ENCODE measurements at regions not wholly inside any gene's neighbourhood (a gene's known extent, or its start where the extent isn't known, plus 50 kb on each side); places are given as distances from the start of the nearest gene placed in this dataset.
"Not testable (repeated sequence)": the region's sequence is repeated elsewhere in the genome, so short reads cannot be mapped to it uniquely, and the experiment has no call there.

DNA sequence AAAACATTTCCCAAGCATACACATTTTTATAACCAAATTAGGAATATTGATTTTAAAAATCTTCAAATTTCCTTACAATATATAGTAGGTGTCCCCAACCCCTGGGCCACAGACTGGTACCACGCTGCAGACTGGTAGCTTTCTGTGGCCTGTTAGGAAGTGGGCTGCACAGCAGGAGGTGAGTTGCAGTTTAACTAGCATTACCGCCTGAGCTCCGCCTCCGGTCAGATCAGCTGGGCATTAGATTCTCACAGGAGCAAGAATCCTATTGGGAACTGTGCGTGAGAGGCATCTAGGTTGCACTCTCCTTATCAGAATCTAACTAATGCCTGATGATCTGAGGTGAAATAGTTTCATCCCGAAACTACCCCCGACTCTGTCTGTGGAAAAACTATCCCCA, 62.1 kb downstream of the ZWINT start:
- DNase-seq, result no peak

DNA sequence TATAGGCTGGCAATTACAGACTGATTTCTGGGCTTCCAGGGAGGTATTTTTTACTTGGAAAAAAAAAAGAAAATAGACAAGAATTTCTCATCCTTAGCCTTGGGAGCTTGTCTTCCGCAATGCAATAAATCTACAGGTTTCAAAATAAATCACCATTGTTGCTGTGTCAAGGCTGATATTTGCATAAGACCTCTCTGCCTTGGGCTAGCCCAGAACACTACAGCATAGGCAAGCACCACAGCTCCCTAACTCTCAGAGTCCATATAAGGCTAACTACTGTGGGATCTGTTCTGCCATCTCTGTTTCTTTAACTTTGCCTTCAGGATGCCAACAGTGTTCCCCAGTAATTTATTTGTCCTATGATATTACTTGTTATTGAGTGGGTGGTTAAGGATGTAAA, 64.4 kb downstream of the ZWINT start:
- peak; percentile 0 for DNase-seq

DNA sequence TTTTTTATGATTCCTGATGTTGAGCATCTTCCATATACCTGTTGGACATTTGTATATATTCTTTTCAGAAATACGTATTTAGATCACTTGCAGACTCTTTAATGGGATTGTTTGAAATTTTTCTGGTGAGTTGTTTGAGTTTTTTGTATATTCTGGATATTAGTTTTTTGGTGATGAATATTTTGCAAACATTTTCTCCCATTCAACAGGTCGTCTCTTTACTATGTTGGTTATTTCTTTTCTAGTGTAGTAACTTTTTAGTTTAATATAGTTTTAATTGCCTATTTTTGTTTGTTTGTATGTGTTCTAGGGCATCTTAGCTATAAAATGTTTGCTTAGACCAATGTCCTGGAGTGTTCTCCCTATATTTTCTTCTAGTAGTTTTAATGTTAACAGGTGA, 72.7 kb downstream of the ZWINT start:
- no peak for DNase-seq

DNA sequence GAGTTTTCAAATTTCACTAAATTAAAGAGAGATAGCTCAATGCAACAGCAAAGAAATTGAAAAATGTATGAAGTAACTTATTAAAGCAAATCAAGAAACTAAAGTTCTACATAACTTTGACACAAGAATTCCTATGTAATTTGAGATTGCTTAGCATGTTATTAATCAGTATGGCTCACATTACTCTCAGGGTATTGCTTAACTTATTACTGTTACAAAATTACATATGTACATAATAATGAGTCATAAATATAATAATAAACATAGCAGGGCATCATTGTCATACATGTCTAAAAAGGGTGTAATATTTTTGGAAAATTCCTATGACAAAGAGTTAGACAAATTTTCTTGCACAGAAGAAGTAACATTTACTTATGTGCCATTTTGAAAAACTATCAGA, 75.0 kb downstream of the ZWINT start:
- no peak for DNase-seq

DNA sequence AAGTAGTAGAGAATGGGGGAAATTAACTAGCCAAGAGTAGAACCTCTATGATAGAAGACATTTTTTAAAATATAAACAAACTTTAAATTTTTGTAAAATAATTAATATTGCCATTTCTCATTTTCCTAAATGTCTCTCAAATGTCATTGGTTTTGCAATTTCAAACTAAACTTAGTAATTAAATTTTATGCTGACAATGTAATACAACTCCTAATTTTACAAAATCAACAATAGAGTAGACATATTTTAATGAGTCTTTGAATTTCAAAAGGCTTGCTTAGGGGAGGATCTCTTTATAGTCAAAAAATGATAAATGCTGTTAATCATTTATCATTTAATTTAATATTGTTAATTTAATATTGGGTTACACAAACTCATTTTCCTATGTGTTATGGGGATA, 81.8 kb downstream of the ZWINT start:
- no peak for DNase-seq

DNA sequence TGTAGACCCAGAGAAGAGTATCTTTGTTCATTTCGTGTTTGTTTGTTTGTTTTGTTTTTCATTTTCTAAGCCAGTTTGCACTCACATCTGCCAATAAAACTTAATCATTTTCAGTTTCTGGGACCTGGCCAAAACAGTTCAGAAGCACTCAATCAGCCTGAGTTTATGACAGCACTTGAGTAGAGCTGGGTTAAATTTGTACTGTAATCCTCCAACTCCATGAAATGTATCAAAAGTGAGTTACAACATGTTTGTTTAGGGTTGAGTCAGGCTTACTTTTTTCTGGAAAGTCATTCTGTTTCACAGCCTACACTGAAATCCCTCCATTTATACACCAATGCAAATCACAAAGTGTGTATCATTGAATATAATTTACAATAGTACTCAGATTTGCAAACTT, 91.9 kb downstream of the ZWINT start:
- DNase-seq, result no peak

DNA sequence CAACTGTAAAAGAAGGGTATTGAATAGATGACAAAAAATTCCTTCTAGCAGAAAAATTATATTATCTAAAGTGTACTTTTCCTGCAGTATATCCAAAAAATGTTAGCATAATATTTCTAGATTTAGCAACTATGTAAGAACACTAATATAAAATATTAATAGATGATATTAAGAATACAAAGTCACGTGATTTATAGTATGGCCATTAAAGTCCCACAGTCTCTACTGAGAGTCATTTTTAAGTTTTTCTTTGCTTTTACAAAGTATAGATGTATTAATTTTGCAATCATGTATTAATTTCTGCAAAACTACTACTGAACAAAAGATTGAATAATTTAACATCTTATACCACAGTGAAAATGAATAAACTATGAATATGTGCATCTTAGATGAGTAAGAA, 94.9 kb downstream of the ZWINT start:
- no peak for DNase-seq

DNA sequence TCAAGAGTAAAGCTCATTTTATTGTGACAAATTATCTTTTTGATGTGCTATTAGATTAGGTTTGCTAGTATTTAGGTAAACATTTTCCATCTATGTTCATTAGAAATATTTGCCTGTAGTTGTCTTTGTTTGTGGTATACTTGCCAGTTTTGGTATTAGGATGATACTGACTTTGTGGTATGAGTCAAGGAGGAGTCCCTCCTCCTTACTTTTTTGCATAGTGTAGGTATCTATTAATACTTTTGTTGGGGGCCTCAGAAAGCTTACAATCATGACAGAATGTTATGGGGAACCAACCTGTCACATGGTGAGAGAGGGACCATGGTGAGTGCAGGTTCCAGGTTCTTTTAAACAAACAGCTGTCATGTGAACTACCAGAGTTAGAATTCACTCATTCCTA, 102.1 kb downstream of the ZWINT start:
- DNase-seq, result no peak

DNA sequence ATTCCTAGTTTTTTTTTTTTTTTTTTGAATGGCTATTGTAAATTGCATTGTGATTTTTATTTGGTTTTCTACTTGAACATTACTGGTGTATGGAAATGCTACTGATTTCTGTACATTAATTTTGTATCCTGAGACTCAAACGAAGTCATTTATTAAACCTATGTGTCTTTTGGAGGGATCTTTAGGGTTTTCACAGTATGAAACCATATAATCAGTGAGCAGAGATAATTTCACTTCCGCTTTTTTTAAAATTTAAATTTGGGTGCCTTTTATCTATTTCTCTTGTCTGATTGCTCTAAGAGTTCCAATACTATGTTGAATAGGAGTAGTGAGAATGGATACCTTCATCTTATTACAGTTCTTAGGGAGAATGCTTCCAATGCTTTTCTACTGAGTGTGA, 102.7 kb downstream of the ZWINT start:
- no peak for DNase-seq

DNA sequence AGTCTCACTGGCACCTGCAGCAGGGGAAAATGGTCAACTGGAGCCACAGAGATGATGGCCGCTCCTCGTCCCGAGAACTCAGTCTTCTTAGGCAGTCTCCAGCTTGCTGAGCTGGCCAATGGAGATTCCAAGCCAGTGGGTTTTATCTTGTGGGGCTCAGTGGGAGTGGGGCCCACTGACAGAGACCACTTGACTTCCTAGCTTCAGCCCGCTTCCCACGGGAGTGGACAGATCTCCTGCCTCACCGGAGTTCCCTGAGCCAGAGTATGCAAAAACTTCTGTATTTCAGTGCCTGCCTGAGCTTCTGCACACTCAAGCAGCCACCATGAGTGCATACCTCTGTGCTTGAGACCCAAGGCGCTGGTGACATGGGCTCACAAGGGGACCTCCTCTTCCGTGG, 105.8 kb downstream of the ZWINT start:
- no peak for DNase-seq

DNA sequence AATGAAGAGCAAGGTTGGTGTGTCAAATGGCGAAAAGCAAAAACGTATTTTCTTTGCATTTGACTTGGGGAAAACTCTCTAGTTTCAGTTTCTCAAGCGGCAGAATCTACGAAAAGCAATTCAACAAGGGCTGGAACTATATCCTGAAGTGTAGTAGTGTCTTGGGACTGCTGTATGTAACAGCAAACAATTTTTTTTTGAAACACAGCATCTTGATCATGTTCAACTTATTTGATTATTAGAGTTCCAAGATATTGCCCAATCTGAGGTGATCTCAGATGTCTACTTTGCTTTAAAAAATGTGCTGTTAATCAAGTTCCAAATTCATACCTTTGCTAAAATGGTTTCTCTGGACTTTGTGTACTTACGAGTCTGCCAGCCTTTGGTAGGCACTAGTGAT, 120.6 kb downstream of the ZWINT start:
- DNase-seq, result no peak

DNA sequence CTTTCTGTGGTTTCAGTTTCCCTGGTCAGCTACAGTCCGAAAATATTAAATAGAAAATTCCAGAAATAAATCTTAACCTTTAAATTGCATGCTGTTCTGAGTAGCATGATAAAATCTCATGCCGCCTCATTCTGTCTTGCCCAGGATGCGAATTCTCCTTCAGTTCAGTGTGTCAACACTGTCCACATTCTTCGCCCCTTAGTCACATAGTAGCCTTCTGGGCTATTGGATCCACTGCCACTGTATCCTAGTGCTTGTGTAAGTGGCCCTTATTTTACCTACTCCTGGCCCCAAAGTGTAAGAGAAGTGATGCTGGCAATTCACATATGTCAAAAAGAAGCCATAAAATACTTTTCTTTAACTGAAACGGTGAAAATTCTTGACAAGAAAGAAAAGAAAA, 129.6 kb downstream of the ZWINT start:
- DNase-seq, result no peak

DNA sequence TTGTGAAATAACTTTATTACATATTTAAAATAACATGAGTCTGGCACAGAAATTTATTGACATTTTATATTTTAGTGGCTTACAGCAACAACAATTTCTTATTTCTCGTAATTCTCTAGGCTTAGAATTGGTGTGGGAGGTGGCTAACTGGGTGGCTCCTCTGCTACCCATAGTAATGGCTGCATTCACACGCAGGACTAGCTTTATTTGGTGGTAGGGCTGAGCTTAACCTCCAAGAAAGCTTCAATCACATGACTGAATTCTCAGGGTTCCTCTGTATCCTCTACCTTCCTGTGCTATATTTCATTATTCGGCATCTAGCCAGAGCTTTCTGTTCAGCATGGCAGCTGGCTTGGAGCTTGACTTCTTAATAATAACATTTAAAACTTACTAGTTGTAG, 138.8 kb downstream of the ZWINT start:
- no peak for DNase-seq

DNA sequence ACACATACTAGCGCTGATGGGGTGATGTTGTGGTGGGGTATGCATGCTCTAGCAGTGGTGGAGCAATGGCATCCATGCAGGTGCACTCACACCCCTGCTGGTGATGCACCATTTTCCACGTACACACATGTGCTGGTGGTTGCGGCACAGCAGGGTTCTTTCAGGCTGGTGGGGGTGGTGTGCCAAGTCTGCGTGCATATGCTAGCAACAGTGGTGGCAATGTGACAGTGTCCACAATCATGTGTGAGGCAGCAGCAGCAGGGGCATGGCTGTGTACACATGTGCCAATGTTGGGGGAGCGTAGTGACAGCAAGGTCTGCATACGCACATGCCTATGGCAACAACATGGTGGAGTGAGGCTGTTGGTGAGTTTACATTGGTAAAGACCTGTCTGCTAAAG, 148.1 kb downstream of the ZWINT start:
- no peak for DNase-seq

DNA sequence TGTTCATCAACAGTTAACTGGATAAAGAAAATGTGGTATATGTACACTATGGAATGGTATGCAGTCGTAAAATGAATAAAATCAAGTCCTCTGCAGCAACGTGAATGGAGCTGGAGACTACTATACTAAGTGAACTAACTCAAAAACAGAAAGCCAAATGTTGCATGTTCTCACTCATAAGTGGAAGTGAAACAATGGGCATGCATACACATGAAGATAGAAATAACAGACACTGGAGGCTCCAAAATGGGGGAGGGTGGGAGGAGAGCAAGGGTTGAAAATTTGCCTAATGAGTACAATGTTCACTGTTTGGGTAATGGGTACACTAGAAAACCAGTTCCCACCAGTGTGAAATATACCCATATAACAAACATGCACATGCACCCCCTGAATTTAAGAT, 179.5 kb downstream of the ZWINT start:
- DNase-seq, result no peak

DNA sequence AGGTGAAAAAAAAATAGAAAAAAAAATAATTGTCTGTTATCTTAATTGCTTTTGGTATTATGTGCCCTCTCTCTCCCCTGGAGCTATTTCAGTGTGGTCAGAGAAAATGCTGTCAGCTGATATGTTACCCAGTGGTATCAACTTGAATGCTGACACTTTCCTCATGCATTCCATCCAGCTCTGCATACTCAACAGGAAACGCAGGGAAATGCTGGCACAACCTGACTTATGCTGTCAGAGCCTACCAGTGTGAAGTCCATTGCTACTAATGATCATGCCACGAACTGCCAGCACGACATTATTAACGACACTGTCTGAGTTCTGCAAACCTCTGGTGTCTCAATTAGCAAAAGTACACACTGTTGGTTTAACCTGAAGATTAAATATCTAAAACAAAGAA, 182.8 kb downstream of the ZWINT start:
- no peak for DNase-seq

DNA sequence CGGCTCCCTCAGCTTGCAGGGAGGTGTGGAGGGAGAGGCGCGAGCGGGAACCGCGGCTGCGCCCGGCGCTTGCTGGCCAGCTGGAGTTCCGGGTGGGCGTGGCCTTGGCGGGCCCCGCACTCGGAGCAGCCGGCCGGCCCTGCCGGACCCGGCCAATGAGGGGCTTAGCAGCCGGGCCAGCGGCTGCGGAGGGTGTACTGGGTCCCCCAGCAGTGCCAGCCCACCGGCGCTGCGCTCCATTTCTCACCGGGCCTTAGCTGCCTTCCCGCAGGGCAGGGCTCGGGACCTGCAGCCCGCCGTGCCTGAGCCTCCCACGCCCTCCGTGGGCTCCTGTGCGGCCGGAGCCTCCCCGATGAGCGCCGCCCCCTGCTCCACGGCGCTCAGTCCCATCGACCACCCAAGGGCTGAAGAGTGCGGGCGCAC, 206.0 kb downstream of the ZWINT start:
- not testable (repeated sequence) for DNase-seq

DNA sequence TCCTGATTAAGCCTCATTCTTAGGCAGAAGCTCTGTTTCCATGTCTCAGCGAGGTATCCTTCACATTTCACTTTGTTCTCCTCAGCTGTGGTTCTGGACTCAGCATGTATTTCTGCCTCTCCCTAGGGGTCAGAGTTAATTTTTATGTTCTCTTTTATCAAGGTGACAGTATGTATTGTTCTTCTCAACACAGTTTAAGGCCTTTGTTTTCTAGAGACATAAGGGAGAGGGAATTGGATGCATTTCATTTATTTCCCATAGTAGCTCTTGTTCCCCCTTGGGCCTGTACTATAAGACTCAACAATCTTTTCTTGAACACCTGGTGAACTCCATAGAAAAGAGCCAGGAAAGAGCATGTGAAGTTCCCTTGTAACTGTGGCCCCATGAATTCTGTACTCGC, 214.3 kb downstream of the ZWINT start:
- DNase-seq, result no peak

DNA sequence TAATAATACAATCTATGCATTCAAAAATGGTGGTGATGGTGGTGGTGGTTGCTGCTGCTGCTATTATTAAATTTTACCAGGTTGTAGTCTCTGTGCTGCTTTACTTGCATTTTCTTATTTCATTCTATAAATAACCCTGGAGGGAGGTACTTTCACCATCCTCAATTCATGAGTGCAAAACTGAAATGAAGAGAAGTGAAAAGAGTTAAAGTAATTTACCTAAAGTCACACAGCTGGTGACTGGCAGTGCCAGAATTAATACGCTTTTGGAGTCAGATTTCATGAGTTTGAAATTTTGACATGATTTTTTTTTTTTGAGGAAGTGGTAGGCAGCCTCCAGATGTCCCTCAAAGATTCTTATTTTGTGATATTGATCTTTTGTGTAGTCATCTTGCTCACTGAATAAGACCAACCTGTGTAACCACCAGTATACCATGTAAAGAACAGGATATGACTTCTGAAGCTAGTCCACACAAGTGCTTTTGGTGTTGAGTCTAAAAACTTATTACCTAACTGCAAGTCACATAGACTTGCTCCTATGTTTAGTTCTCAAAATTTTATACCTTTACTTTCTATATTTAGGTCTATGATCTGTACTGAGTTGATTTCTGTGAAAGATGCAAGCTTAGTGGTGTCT, 218.8 kb downstream of the ZWINT start:
- DNase-seq, result no peak

DNA sequence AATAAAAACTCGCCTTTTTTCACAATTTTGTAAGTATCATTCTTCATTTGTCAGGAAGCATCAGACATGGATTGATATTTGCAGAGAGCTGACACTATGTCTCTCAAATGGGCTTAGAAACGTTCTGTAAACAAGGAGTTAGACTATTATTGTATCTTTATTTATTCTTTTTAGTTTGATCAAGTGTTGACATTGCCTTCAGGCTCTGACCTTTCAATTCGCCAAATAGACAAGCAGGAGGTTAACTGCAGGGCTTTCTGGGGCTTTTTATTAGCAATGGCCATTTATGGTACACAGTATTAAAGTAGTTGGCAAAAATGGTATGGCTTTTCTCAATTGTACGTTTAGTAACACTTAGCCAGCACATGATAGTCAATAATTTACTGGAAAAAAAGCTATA, 221.7 kb downstream of the ZWINT start:
- DNase-seq, result no peak

DNA sequence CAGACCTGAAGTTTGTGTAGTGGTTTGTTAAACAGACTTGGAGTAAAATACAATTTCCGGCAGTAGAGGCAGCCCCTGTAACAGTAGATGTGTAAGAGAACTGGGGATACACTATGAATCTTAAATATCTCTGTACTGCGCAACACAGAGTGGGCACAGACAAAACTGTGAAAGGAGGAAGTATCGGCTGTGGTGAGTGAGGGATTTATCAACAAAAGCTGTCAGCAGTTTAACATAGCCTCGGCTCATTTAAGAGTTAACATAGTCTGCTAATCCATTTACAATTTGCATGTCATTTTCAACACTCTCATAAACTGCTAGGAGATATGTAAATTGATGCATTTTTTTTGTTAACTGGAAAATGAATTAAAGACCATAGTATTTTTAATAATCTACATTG, 225.2 kb downstream of the ZWINT start:
- DNase-seq, result peak; percentile 4

DNA sequence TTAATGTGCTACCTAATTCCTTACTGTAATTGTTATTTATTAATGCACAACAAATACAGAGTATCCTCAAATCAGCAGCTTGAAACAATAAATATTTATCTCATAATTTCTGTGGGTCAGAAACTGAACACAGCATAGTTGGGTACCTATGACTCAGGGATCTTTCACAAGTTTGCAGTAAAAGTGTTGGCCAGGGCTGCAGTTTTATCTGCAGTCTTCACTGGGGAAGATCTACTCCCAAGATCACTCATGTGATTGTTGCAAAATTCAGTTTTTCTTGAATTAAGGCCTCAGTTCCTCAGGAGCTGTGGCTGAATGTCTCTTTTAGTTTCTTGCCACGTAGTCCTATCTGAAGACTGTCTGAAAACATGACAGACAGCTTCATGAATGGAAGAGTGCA, 237.8 kb downstream of the ZWINT start:
- DNase-seq, result no peak

DNA sequence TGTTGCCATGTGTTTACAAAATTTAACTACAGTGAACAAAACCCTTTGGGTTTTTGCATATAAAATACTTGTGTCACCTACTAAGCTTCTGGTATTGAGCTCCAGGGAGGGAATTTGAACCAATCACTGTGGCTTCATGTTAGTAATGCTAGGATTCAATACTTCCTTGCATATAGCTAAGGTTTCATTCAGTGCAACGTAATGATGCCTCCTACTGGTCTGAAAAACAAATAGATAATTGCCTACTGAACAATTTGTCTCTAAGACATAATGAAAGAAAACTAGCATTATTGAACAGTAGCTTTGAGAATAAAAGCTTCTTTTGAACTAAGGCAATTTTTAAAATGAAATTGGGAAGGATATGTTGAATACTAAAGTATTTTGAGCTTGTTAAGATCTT, 244.4 kb downstream of the ZWINT start:
- peak; percentile 9 for DNase-seq

DNA sequence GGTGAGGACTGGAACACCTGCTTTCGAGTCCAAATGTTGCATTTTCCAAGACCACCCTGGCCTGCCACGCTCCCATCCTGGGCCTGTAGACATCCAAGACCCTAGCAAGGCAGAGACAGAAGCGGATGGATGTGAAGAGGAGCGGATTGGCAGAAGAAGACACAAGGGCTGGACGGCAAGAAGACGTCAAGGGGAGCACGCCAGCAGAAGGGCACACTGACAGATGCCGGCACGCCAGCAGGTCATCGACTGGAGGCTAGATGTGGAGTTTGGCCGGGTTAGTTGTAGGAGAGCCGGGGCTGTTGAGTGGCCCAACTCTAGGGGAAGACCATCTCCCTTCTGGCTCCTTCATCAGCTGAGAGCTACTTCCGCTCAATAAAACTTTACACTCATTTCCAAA, 251.6 kb downstream of the ZWINT start:
- DNase-seq, result no peak

DNA sequence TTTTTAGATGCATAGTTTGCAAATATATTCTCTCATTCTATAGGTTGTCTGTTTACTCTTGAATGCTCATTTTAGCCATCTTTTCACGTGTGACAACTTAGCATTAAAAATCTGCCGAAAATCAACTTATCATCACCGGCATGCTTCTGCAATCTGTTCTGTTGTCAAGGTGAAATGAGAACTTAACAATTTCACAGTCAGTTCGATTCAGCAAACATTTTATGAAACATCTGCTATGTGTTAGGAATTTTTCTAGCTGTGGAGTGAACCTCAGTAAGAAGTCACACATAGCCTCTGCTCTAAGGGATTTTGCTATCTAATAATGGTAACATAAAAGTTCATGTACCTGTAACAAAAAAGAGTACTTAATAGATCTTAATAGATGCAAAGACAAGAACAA, 256.1 kb downstream of the ZWINT start:
- DNase-seq, result no peak

DNA sequence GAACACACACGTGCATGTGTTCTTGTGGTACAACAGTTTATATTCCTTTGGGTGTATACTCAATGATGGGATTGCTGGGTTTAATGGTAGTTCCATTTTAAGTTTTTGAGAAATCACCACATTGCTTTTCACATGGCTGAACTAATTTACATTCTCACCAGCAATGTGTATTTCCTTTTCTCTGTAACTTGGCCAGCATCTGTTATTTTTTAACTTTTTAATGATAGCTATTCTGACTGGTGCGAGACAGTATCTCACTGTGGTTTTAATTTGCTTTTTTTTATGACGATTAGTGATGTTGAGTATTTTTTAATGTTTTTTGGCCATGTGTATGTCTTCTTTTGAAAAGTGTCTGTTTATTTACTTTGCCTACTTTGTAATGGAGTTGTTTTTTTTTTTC, 256.6 kb downstream of the ZWINT start:
- DNase-seq, result no peak

Data from NCI-H526 treated with DMSO at 0.1 percent for 48 hours (cell line).